PC-3 (cell line): ENCODE measurements at regions not wholly inside any gene's neighbourhood (a gene's known extent, or its start where the extent isn't known, plus 50 kb on each side); places are given as distances from the start of the nearest gene placed in this dataset.

Experiments
- ATAC-seq: fragments of 200-7000 bp; cut with Tn5 transposase; 2 replicates; pipeline ENCODE4 v1.9.1; 2020; ENCODE audit warnings: mild to moderate bottlenecking, moderate library complexity
- BruUV-seq: library from RNA; stranded (reverse); fragments of 400-500 nt; replicated peaks from 2 replicates; lab custom pipeline; 2021; lab: Mats Ljungman, UMichigan
- CTCF ChIA-PET: fragments of 300-600 bp; sonication (Branson Sonifier 250); formaldehyde crosslinking; loops from one replicate; lab custom pipeline; 2022; ENCODE audit warnings: antibody characterized with exemption; lab: Charles Lee
- POLR2A ChIA-PET: fragments of 300-600 bp; sonication (Branson Sonifier 250); formaldehyde crosslinking; loops from one replicate; lab custom pipeline; 2022; ENCODE audit warnings: antibody characterized with exemption; ENCODE audit not compliant: unreplicated experiment; lab: Charles Lee
- DNase-seq: peaks from one replicate; pipeline ENCODE4 v3.0.0-alpha.2; 2015
- H2AFZ ChIP-seq: fragments of 300-600 bp; sonication (generic); 2 replicates; pipeline ENCODE4 v1.6.0; 2016; ENCODE audit warnings: antibody characterized with exemption, low read length
- H3F3A ChIP-seq: fragments of 300-600 bp; sonication (generic); one replicate; pipeline ENCODE4 v1.6.0; 2017; ENCODE audit warnings: antibody characterized with exemption, low read length, control low read depth, mild to moderate bottlenecking; ENCODE audit not compliant: unreplicated experiment
- H3K27ac ChIP-seq: fragments of 300-600 bp; sonication (generic); 2 replicates; pipeline ENCODE4 v1.5.1; 2016; ENCODE audit warnings: mild to moderate bottlenecking, low read length
- H3K27me3 ChIP-seq: fragments of 300-600 bp; sonication (generic); 2 replicates; pipeline ENCODE4 v1.6.1; 2016; ENCODE audit warnings: low read length, mixed read lengths
- H3K36me3 ChIP-seq: fragments of 300-600 bp; sonication (generic); 2 replicates; pipeline ENCODE4 v1.6.1; 2016; ENCODE audit warnings: low read depth, mixed run types, low read length, mixed read lengths
- H3K4me1 ChIP-seq: fragments of 300-600 bp; sonication (generic); 2 replicates; pipeline ENCODE4 v1.5.1; 2016; ENCODE audit warnings: low read length; ENCODE audit not compliant: insufficient read depth
- H3K4me2 ChIP-seq: fragments of 300-600 bp; sonication (generic); 2 replicates; pipeline ENCODE4 v1.6.0; 2016; ENCODE audit warnings: low read length
- H3K4me3 ChIP-seq: fragments of 300-600 bp; sonication (generic); 2 replicates; pipeline ENCODE4 v1.5.1; 2016; ENCODE audit warnings: mild to moderate bottlenecking, low read length, mixed read lengths
- H3K79me2 ChIP-seq: fragments of 300-600 bp; sonication (generic); 2 replicates; pipeline ENCODE4 v1.6.1; 2017; ENCODE audit warnings: low read length, mixed read lengths
- H3K9ac ChIP-seq: fragments of 300-600 bp; sonication (generic); 2 replicates; pipeline ENCODE4 v1.6.0; 2016; ENCODE audit warnings: mild to moderate bottlenecking, low read length
- H3K9me2 ChIP-seq: fragments of 300-600 bp; sonication (generic); replicated peaks from 2 replicates; pipeline ENCODE4 v1.6.1; 2016; ENCODE audit warnings: mixed run types, low read length, mixed read lengths
- H3K9me3 ChIP-seq: fragments of 300-600 bp; sonication (generic); 2 replicates; pipeline ENCODE4 v1.6.1; 2016; ENCODE audit warnings: low read length, mixed read lengths
- H4K20me1 ChIP-seq: fragments of 300-600 bp; sonication (generic); 2 replicates; pipeline ENCODE4 v1.6.1; 2016; ENCODE audit warnings: low read length, mixed read lengths
- CTCF ChIP-seq: fragments of 300-600 bp; sonication (generic); conservative IDR thresholded peaks from 2 replicates; pipeline ENCODE4 v1.5.1; 2017; ENCODE audit warnings: antibody characterized with exemption, low read depth, mild to moderate bottlenecking, low read length
- EZH2 ChIP-seq: fragments of 300-600 bp; sonication (generic); IDR thresholded peaks from one replicate; pipeline ENCODE4 v1.6.1; 2017; ENCODE audit warnings: antibody characterized with exemption, mild to moderate bottlenecking, low read length; ENCODE audit not compliant: unreplicated experiment
- EZH2phosphoT487 ChIP-seq: fragments of 300-600 bp; sonication (generic); IDR thresholded peaks from 2 replicates; pipeline ENCODE4 v1.6.1; 2018; ENCODE audit warnings: mild to moderate bottlenecking, antibody characterized with exemption, low read length, borderline replicate concordance
- intact Hi-C: fragments of 100-400 bp; cut with micrococcal nuclease; formaldehyde crosslinking; loops from 2 replicates; pipeline ENCODE4 v1.9.0; 2023

DNA sequence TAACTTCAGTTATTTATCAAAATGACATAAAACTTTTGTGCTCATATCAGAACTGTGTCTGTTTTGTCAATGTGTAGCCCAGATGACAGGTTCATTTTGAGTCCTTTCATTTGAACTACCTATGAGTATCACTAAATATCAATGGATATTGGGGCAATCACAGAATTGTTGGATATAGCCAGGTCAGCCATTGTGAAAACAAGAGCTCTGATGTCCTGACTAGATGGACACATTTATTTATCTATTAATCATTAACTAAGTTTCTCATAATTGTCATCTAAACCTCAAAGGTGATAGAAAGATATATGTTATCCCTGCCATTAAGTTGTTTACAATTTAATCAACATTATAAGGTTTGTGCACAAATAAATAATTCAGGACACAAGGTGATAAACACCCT lies 638.3 kb upstream of the GRIA3 start:
- Histone ChIP-seq H3K9me3 (no peaks in the 10 kb centered on the region), H3K27me3 (no peaks in the 10 kb centered on the region), H3F3A (no peaks in the 10 kb centered on the region), H3K36me3 (no peaks in the 10 kb centered on the region), H3K4me2 (no peak overlapping the region), H3K27ac (no peak overlapping the region), H3K4me3 (no peak overlapping the region), H3K4me1 (no peaks in the 10 kb centered on the region), H3K9me2 (no peaks in the 10 kb centered on the region), H3K9ac (no peak overlapping the region), H4K20me1 (no peaks in the 10 kb centered on the region), H3K79me2 (no peaks in the 10 kb centered on the region), H2AFZ (no peak overlapping the region)
- no TSS peak for BruUV-seq
- intact Hi-C loops = no loop called here
- DNase-seq (no peak), ATAC-seq (no peak)
- ChIA-PET POLR2A (no interaction called here), CTCF (no interaction called here)
- TF ChIP-seq CTCF (no peak), EZH2 (no peak), EZH2phosphoT487 (no peak)

- Histone ChIP-seq H3F3A (no peaks in the 10 kb centered on the region), H4K20me1 (no peaks in the 10 kb centered on the region), H3K27me3 (no peaks in the 10 kb centered on the region), H3K36me3 (no peaks in the 10 kb centered on the region), H3K4me1 (no peaks in the 10 kb centered on the region), H3K9me2 (no peaks in the 10 kb centered on the region), H3K4me3 (no peak overlapping the region), H3K4me2 (no peak overlapping the region), H3K9ac (no peak overlapping the region), H2AFZ (no peak overlapping the region), H3K9me3 (no peaks in the 10 kb centered on the region), H3K79me2 (no peaks in the 10 kb centered on the region), H3K27ac (no peak overlapping the region)
- no TSS peak for BruUV-seq
- no peak for DNase-seq
- POLR2A ChIA-PET = no interaction called here
- no peak for TF ChIP-seq EZH2
- no peak for TF ChIP-seq EZH2phosphoT487
- TF ChIP-seq CTCF = no peak
- no peak for ATAC-seq
- intact Hi-C loops = no loop called here
- CTCF ChIA-PET = no interaction called here
Observed at GRCh38 chrX:122546269-122546668, 637.8 kb upstream of the GRIA3 start.

- BruUV-seq = no TSS peak
- ATAC-seq (no peak), DNase-seq (peak; percentile 5)
- Histone ChIP-seq H3F3A (no peaks in the 10 kb centered on the region), H2AFZ (no peak overlapping the region), H3K79me2 (no peaks in the 10 kb centered on the region), H3K4me3 (no peak overlapping the region), H3K4me2 (no peak overlapping the region), H3K36me3 (no peaks in the 10 kb centered on the region), H3K4me1 (no peaks in the 10 kb centered on the region), H3K9me2 (no peaks in the 10 kb centered on the region), H3K9me3 (no peaks in the 10 kb centered on the region), H3K27me3 (no peaks in the 10 kb centered on the region), H3K9ac (no peak overlapping the region), H3K27ac (no peak overlapping the region), H4K20me1 (no peaks in the 10 kb centered on the region)
- intact Hi-C loops = no loop called here
- ChIA-PET POLR2A (no interaction called here), CTCF (no interaction called here)
- TF ChIP-seq CTCF (no peak), EZH2 (no peak)
Observed at GRCh38 chrX:122552286-122552800, 631.7 kb upstream of the GRIA3 start.
